GM23248 (cell line): ENCODE measurements at regions not wholly inside any gene's neighbourhood (a gene's known extent, or its start where the extent isn't known, plus 50 kb on each side); places are given as distances from the start of the nearest gene placed in this dataset.

Experiments used
- EZH2 ChIP-seq: fragments of 200-600 bp; sonication (generic); IDR thresholded peaks from 2 replicates; pipeline ENCODE4 v1.6.1; 2018; ENCODE audit warnings: antibody characterized with exemption, mild to moderate bottlenecking; ENCODE audit not compliant: insufficient read depth, poor library complexity, severe bottlenecking
- EZH2phosphoT487 ChIP-seq: fragments of 200-600 bp; sonication (generic); IDR thresholded peaks from 2 replicates; pipeline ENCODE4 v1.6.1; 2018; ENCODE audit warnings: antibody characterized with exemption, moderate library complexity, mild to moderate bottlenecking, low read depth; ENCODE audit not compliant: insufficient read depth

- TF ChIP-seq EZH2 = no peak
- no peak for TF ChIP-seq EZH2phosphoT487
Measured at GRCh38 chr13:53158201-53158600, 129.6 kb downstream of the OLFM4 start.
